GM12892 (cell line): ENCODE measurements at regions not wholly inside any gene's neighbourhood (a gene's known extent, or its start where the extent isn't known, plus 50 kb on each side); places are given as distances from the start of the nearest gene placed in this dataset.

Experiments used
- POLR2A ChIP-seq: IDR thresholded peaks from 2 replicates; pipeline ENCODE4 v1.6.1; 2011; ENCODE audit warnings: low read depth, low read length, control low read depth
- POLR2AphosphoS5 ChIP-seq: IDR thresholded peaks from 2 replicates; pipeline ENCODE4 v1.6.1; 2011; ENCODE audit warnings: low read depth, low read length, control low read depth
- TAF1 ChIP-seq: IDR thresholded peaks from 2 replicates; pipeline ENCODE4 v1.6.1; 2011; ENCODE audit warnings: low read depth, mild to moderate bottlenecking, control low read depth, low read length, borderline replicate concordance

GRCh38 chr3:22111226-22111625, 360.2 kb upstream of the ZNF385D start:
- TF ChIP-seq TAF1, result no peak
- TF ChIP-seq POLR2A, result no peak
- TF ChIP-seq POLR2AphosphoS5, result no peak
